Brain microvascular endothelial cell (primary cell): ENCODE measurements at regions not wholly inside any gene's neighbourhood (a gene's known extent, or its start where the extent isn't known, plus 50 kb on each side); places are given as distances from the start of the nearest gene placed in this dataset.

Experiments used
- DNase-seq: peaks from one replicate; pipeline ENCODE4 v3.0.0-alpha.2; 2020
- H3K27ac ChIP-seq: fragments of 250-450 bp; sonication (Bioruptor Pico); 2 replicates; pipeline ENCODE4 v1.5.1; 2020; ENCODE audit warnings: mild to moderate bottlenecking, moderate library complexity
- H3K27me3 ChIP-seq: fragments of 250-450 bp; sonication (Bioruptor Pico); replicated peaks from 2 replicates; pipeline ENCODE4 v1.5.1; 2020; ENCODE audit warnings: mild to moderate bottlenecking
- H3K36me3 ChIP-seq: fragments of 250-450 bp; sonication (Bioruptor Pico); replicated peaks from 2 replicates; pipeline ENCODE4 v1.5.1; 2020; ENCODE audit warnings: mild to moderate bottlenecking
- H3K4me3 ChIP-seq: 2 replicates; pipeline ENCODE4 v1.5.1; 2011; ENCODE audit warnings: low read depth, mild to moderate bottlenecking, control low read depth, low read length, moderate library complexity
- CTCF ChIP-seq: IDR thresholded peaks from 2 replicates; pipeline ENCODE4 v1.5.1; 2011; ENCODE audit warnings: low read depth, mild to moderate bottlenecking, moderate library complexity, low read length, control low read depth, inconsistent platforms; ENCODE audit errors: missing control alignments
- in situ Hi-C: cut with HindIII; loops from 2 replicates; pipeline ENCODE4 v1.10.0; 2017; ENCODE audit warnings: low sequenced_read_pairs, low pct_ligation_motif_present

- in situ Hi-C loops = no loop called here
- TF ChIP-seq CTCF = no peak
Observed at GRCh38 chr2:2845267-2845666, 514.2 kb upstream of the MYT1L start.

GRCh38 chr2:2843969-2844548 lies 513.0 kb upstream of the MYT1L start:
- no peak for TF ChIP-seq CTCF
- H3K4me3 ChIP-seq = no peak overlapping the region
- in situ Hi-C loops = no loop called here
- no peak overlapping the region for H3K27ac ChIP-seq
- DNase-seq = no peak
- H3K36me3 ChIP-seq = no peaks in the 10 kb centered on the region
- H3K27me3 ChIP-seq = no peaks in the 10 kb centered on the region

More at GRCh38 chr2:2845267-2845666, 514.2 kb upstream of the MYT1L start:
- DNase-seq = no peak
- Histone ChIP-seq H3K27me3 (no peaks in the 10 kb centered on the region), H3K36me3 (no peaks in the 10 kb centered on the region), H3K4me3 (no peak overlapping the region), H3K27ac (no peak overlapping the region)

- DNase-seq = no peak
- in situ Hi-C loops = no loop called here
- Histone ChIP-seq H3K27me3 (no peaks in the 10 kb centered on the region), H3K4me3 (no peak overlapping the region), H3K36me3 (no peaks in the 10 kb centered on the region), H3K27ac (no peak overlapping the region)
- no peak for TF ChIP-seq CTCF
Observed at GRCh38 chr2:2842466-2842865, 511.4 kb upstream of the MYT1L start.

- Histone ChIP-seq H3K27ac (no peak overlapping the region), H3K27me3 (no peaks in the 10 kb centered on the region), H3K36me3 (no peaks in the 10 kb centered on the region), H3K4me3 (no peak overlapping the region)
- in situ Hi-C loops = no loop called here
- TF ChIP-seq CTCF = no peak
- DNase-seq = no peak
Observed at GRCh38 chr2:2840681-2841300, 509.7 kb upstream of the MYT1L start.

GRCh38 chr2:2839782-2840531 lies 508.9 kb upstream of the MYT1L start:
- TF ChIP-seq CTCF = no peak
- Histone ChIP-seq H3K27ac (no peak overlapping the region), H3K27me3 (no peaks in the 10 kb centered on the region), H3K36me3 (no peaks in the 10 kb centered on the region), H3K4me3 (no peak overlapping the region)
- no peak for DNase-seq
- in situ Hi-C loops = no loop called here
